Mesenchymal stem cell (in vitro differentiated cells and primary cell): ENCODE measurements at regions not wholly inside any gene's neighbourhood (a gene's known extent, or its start where the extent isn't known, plus 50 kb on each side); places are given as distances from the start of the nearest gene placed in this dataset.
"Not testable (repeated sequence)": the region's sequence is repeated elsewhere in the genome, so short reads cannot be mapped to it uniquely, and the experiment has no call there.

Source experiments
- DNase-seq: peaks from one replicate; pipeline ENCODE4 v3.0.0-alpha.2; 2013
- H2AFZ ChIP-seq: one replicate; pipeline ENCODE4 v1.6.1; 2013; ENCODE audit warnings: low read depth, mild to moderate bottlenecking, control low read depth, inconsistent platforms, low read length, moderate library complexity
- H2AK5ac ChIP-seq: 2 replicates; pipeline ENCODE4 v1.6.1; 2013; ENCODE audit warnings: low read length, moderate library complexity, mild to moderate bottlenecking, inconsistent platforms; ENCODE audit not compliant: severe bottlenecking
- H2BK120ac ChIP-seq: one replicate; pipeline ENCODE4 v1.6.1; 2013; ENCODE audit warnings: low read depth, mild to moderate bottlenecking, inconsistent platforms, low read length, moderate library complexity
- H2BK12ac ChIP-seq, 2 experiments: one replicate each; pipeline ENCODE4 v1.6.1; 2013; ENCODE audit warnings: inconsistent platforms in 2 of 2, low read length in 2 of 2, mild to moderate bottlenecking in 2 of 2, moderate library complexity in 2 of 2, control low read depth in 1 of 2
- H2BK15ac ChIP-seq: one replicate; pipeline ENCODE4 v1.6.1; 2013; ENCODE audit warnings: mild to moderate bottlenecking, low read depth, inconsistent platforms; ENCODE audit not compliant: poor library complexity, severe bottlenecking
- H2BK5ac ChIP-seq: 2 replicates; pipeline ENCODE4 v1.6.1; 2013; ENCODE audit warnings: low read depth, mild to moderate bottlenecking, low read length, control low read depth, inconsistent platforms; ENCODE audit not compliant: poor library complexity, severe bottlenecking
- H3K14ac ChIP-seq, 2 experiments: one replicate each; pipeline ENCODE4 v1.6.1; 2013; ENCODE audit warnings: inconsistent platforms in 2 of 2, low read length in 2 of 2, control low read depth in 1 of 2, mild to moderate bottlenecking in 1 of 2, moderate library complexity in 1 of 2
- H3K18ac ChIP-seq, 2 experiments: one replicate each; pipeline ENCODE4 v1.6.1; 2013; ENCODE audit warnings: inconsistent platforms in 2 of 2, low read length in 2 of 2, control low read depth in 1 of 2, low read depth in 1 of 2, mild to moderate bottlenecking in 1 of 2
- H3K23ac ChIP-seq, 2 experiments: one replicate each; pipeline ENCODE4 v1.6.1; 2013; ENCODE audit warnings: inconsistent platforms in 2 of 2, low read length in 2 of 2, mild to moderate bottlenecking in 2 of 2, moderate library complexity in 2 of 2, control low read depth in 1 of 2
- H3K27ac ChIP-seq: 2 replicates; pipeline ENCODE4 v1.5.1; 2013; ENCODE audit warnings: mild to moderate bottlenecking, moderate library complexity, low read length, control low read depth, inconsistent platforms; ENCODE audit not compliant: poor library complexity, severe bottlenecking
- H3K27me3 ChIP-seq, 2 experiments: 2 replicates each; pipeline versions ENCODE4 v1.6.1 to v1.7.0; 2013; ENCODE audit warnings: low read length in 2 of 2, mild to moderate bottlenecking in 2 of 2, moderate library complexity in 2 of 2, control low read depth in 1 of 2, inconsistent platforms in 1 of 2; ENCODE audit not compliant: control insufficient read depth in 1 of 2, insufficient read depth in 1 of 2
- H3K36me3 ChIP-seq, 2 experiments: 2 replicates each; pipeline versions ENCODE4 v1.6.1 to v1.7.0; 2013; ENCODE audit warnings: low read length in 2 of 2, control low read depth in 1 of 2, inconsistent platforms in 1 of 2, low read depth in 1 of 2, mild to moderate bottlenecking in 1 of 2; ENCODE audit not compliant: insufficient read depth in 2 of 2, control insufficient read depth in 1 of 2
- H3K4ac ChIP-seq, 2 experiments: one replicate each; pipeline ENCODE4 v1.6.1; 2013; ENCODE audit warnings: inconsistent platforms in 2 of 2, low read length in 2 of 2, mild to moderate bottlenecking in 2 of 2, moderate library complexity in 2 of 2, control low read depth in 1 of 2, low read depth in 1 of 2
- H3K4me1 ChIP-seq: 2 replicates; pipeline ENCODE4 v1.6.1; 2013; ENCODE audit warnings: low read depth, low read length, control low read depth; ENCODE audit not compliant: control insufficient read depth, insufficient read depth
- H3K4me2 ChIP-seq: 2 replicates; pipeline ENCODE4 v1.6.1; 2013; ENCODE audit warnings: low read length, mild to moderate bottlenecking, inconsistent platforms; ENCODE audit not compliant: poor library complexity, severe bottlenecking
- H3K4me3 ChIP-seq, 2 experiments: 2 replicates each; pipeline versions ENCODE4 v1.5.1 to v1.7.0; 2013; ENCODE audit warnings: low read length in 2 of 2, mild to moderate bottlenecking in 2 of 2, control low read depth in 1 of 2, low read depth in 1 of 2; ENCODE audit not compliant: insufficient read depth in 1 of 2
- H3K79me1 ChIP-seq: replicated peaks from 2 replicates; pipeline ENCODE4 v1.6.1; 2013; ENCODE audit warnings: mild to moderate bottlenecking, control low read depth, low read length, inconsistent platforms; ENCODE audit not compliant: poor library complexity, severe bottlenecking
- H3K9ac ChIP-seq: 2 replicates; pipeline ENCODE4 v1.7.0; 2013; ENCODE audit warnings: mild to moderate bottlenecking, low read length, moderate library complexity
- H3K9me3 ChIP-seq: 2 replicates; pipeline ENCODE4 v1.7.0; 2013; ENCODE audit warnings: mild to moderate bottlenecking, low read length; ENCODE audit not compliant: control insufficient read depth
- H4K8ac ChIP-seq: one replicate; pipeline ENCODE4 v1.6.1; 2013; ENCODE audit warnings: inconsistent platforms, mild to moderate bottlenecking, low read length, moderate library complexity
- H4K91ac ChIP-seq: one replicate; pipeline ENCODE4 v1.6.1; 2013; ENCODE audit warnings: mild to moderate bottlenecking, low read length, inconsistent platforms
- WGBS: methylation state at CpG from one replicate; pipeline ENCODE4 v1.1.7; 2013; ENCODE audit warnings: mixed read lengths; 5-methylcytosine and 5-hydroxymethylcytosine counted together

GRCh38 chr13:22925881-22926747, 254.7 kb upstream of the SGCG start:
- peak overlapping the region; percentile 13 for H4K8ac ChIP-seq
- no peak overlapping the region for H3K18ac ChIP-seq
- H3K27me3 ChIP-seq: no peaks in the 10 kb centered on the region
- H3K9ac ChIP-seq: peak overlapping the region; percentile 64
- 22% methylated on average over 45 of the region's 55 CpGs for WGBS
- H2BK15ac ChIP-seq: no peak overlapping the region
- no peak overlapping the region for H4K91ac ChIP-seq
- no peak overlapping the region for H2BK12ac ChIP-seq
- no peak overlapping the region for H3K27ac ChIP-seq
- no peak overlapping the region for H2BK120ac ChIP-seq
- no peak overlapping the region for H2BK5ac ChIP-seq
- peak overlapping the region; percentile 6 for H3K4me2 ChIP-seq
- no peaks in the 10 kb centered on the region for H3K79me1 ChIP-seq
- no peak overlapping the region for H3K14ac ChIP-seq
- H3K4me1 ChIP-seq: peaks cover 10% of the 10 kb centered on the region
- H3K23ac ChIP-seq: no peak overlapping the region
- peak; percentile 9 for DNase-seq
- no peak overlapping the region for H3K4ac ChIP-seq
- no peak overlapping the region for H2AFZ ChIP-seq
- H2AK5ac ChIP-seq: no peak overlapping the region
- H3K9me3 ChIP-seq: no peaks in the 10 kb centered on the region
- H3K4me3 ChIP-seq: peak overlapping the region; percentile 43 to 62
- H3K36me3 ChIP-seq: no peaks in the 10 kb centered on the region

- 35% methylated on average over 56 of the region's 56 CpGs for WGBS
Measured at GRCh38 chr13:22926748-22927400, 253.9 kb upstream of the SGCG start.

GRCh38 chr13:22927845-22928244, 252.9 kb upstream of the SGCG start:
- not testable (repeated sequence) for H3K36me3 ChIP-seq, H2AK5ac ChIP-seq, H3K27me3 ChIP-seq, H3K79me1 ChIP-seq, H2BK12ac ChIP-seq, H2BK120ac ChIP-seq, H3K9me3 ChIP-seq, H3K14ac ChIP-seq, H4K91ac ChIP-seq, H3K4ac ChIP-seq, DNase-seq, H2BK15ac ChIP-seq, H2BK5ac ChIP-seq, H4K8ac ChIP-seq, H3K4me3 ChIP-seq, H3K23ac ChIP-seq, H3K27ac ChIP-seq, H2AFZ ChIP-seq, H3K4me2 ChIP-seq, H3K18ac ChIP-seq, H3K9ac ChIP-seq
- WGBS: 79% methylated on average over 4 of the region's 4 CpGs
- H3K4me1 ChIP-seq: peaks cover 10% of the 10 kb centered on the region

More at GRCh38 chr13:22926748-22927400, 253.9 kb upstream of the SGCG start:
- H4K91ac ChIP-seq: no peak overlapping the region
- H2BK12ac ChIP-seq: no peak overlapping the region
- H2BK120ac ChIP-seq: no peak overlapping the region
- peak overlapping the region; percentile 6 for H3K4me2 ChIP-seq
- H3K4me1 ChIP-seq: peaks cover 10% of the 10 kb centered on the region
- H2BK5ac ChIP-seq: no peak overlapping the region
- H3K23ac ChIP-seq: no peak overlapping the region
- H3K14ac ChIP-seq: no peak overlapping the region
- DNase-seq: no peak
- peak overlapping the region; percentile 43 for H3K9ac ChIP-seq
- H2BK15ac ChIP-seq: no peak overlapping the region
- no peak overlapping the region for H2AK5ac ChIP-seq
- H3K79me1 ChIP-seq: no peaks in the 10 kb centered on the region
- H3K18ac ChIP-seq: no peak overlapping the region
- H3K4me3 ChIP-seq: peak overlapping the region; percentile 43 to 55
- H3K4ac ChIP-seq: no peak overlapping the region
- peak overlapping the region; percentile 13 for H4K8ac ChIP-seq
- no peaks in the 10 kb centered on the region for H3K36me3 ChIP-seq
- H2AFZ ChIP-seq: no peak overlapping the region
- no peaks in the 10 kb centered on the region for H3K27me3 ChIP-seq
- no peaks in the 10 kb centered on the region for H3K9me3 ChIP-seq
- H3K27ac ChIP-seq: no peak overlapping the region

- Histone ChIP-seq H3K27ac (no peak overlapping the region), H3K4ac (no peak overlapping the region), H3K9ac (no peak overlapping the region), H3K27me3 (no peaks in the 10 kb centered on the region), H2BK120ac (no peak overlapping the region), H2AK5ac (no peak overlapping the region), H3K18ac (no peak overlapping the region), H3K4me3 (no peak overlapping the region), H3K23ac (no peak overlapping the region), H3K79me1 (no peaks in the 10 kb centered on the region), H2BK5ac (no peak overlapping the region), H3K9me3 (no peaks in the 10 kb centered on the region), H3K36me3 (no peaks in the 10 kb centered on the region), H3K14ac (no peak overlapping the region), H4K91ac (no peak overlapping the region), H2BK12ac (no peak overlapping the region), H3K4me1 (peaks cover 10% of the 10 kb centered on the region), H4K8ac (no peak overlapping the region), H3K4me2 (no peak overlapping the region), H2BK15ac (no peak overlapping the region), H2AFZ (no peak overlapping the region)
- 75% methylated on average over 7 of the region's 7 CpGs for WGBS
- no peak for DNase-seq
Measured at GRCh38 chr13:22929381-22930126, 251.2 kb upstream of the SGCG start.
